Stomach (tissue), 4 donors: ENCODE measurements at regions not wholly inside any gene's neighbourhood (a gene's known extent, or its start where the extent isn't known, plus 50 kb on each side); places are given as distances from the start of the nearest gene placed in this dataset.

Experiments
- POLR2A ChIP-seq, 4 donors: fragments of 450-650 bp; IDR thresholded peaks; one replicate each; pipeline ENCODE4 v1.6.1; 2016; ENCODE audit warnings: antibody characterized with exemption in 4 of 4, control low read depth in 2 of 4, mild to moderate bottlenecking in 1 of 4, moderate library complexity in 1 of 4
- POLR2AphosphoS5 ChIP-seq, 3 donors: sonication (generic); formaldehyde crosslinking; IDR thresholded peaks; one replicate each; pipeline ENCODE4 v1.6.1; 2016; ENCODE audit warnings: antibody characterized with exemption in 3 of 3

DNA sequence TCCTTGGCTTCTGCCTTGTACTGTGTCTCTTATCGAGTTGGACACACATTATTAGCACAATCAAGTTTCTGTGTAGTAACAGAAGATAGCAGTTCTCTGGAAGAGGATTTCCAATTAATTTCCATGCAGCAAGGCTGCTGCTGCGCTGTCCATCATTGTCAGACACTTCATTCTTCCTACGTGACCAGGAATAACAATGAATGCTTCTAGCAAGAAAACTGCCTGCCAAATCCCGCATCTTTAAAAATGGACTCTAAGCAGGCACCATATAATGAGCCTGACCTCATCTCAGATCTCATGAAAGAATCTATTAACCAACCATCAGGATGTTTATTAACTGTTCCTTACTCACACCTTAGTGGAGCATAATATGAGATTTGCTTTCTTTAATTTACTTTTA lies 1067.7 kb upstream of the FAM98A start:
- TF ChIP-seq POLR2AphosphoS5 (IDR thresholded peaks at IDR 0.05) (no peak), POLR2A (IDR thresholded peaks at IDR 0.05) (no peak)
